Activated T-helper 2 cell treated with anti-CD3 and anti-CD28 coated beads, Interferon-gamma antibody, Interleukin-2, Interleukin-4, amounts not matched to agents 10 μg/mL and 5 μg/mL and 100 μg/mL, durations not matched to agents 14 hours and 24 hours and 36 hours (primary cell): ENCODE measurements at regions not wholly inside any gene's neighbourhood (a gene's known extent, or its start where the extent isn't known, plus 50 kb on each side); places are given as distances from the start of the nearest gene placed in this dataset.

Experiments used
- DNase-seq: peaks from one replicate; pipeline ENCODE4 v3.0.0; 2021; ENCODE audit warnings: low spot score
- H3K27ac Mint-ChIP-seq: one replicate; pipeline ENCODE4 v1.8.0; 2021; ENCODE audit warnings: mixed read lengths
- H3K27me3 Mint-ChIP-seq: one replicate; pipeline ENCODE4 v1.8.0; 2021; ENCODE audit warnings: low read depth, mixed read lengths
- H3K36me3 Mint-ChIP-seq: one replicate; pipeline ENCODE4 v1.8.0; 2021; ENCODE audit warnings: low read depth, mixed read lengths
- H3K4me1 Mint-ChIP-seq: one replicate; pipeline ENCODE4 v1.8.0; 2021; ENCODE audit warnings: low read depth, mixed read lengths
- H3K4me3 Mint-ChIP-seq: one replicate; pipeline ENCODE4 v1.8.0; 2021; ENCODE audit warnings: low read depth, mild to moderate bottlenecking, moderate library complexity, mixed read lengths
- H3K9me3 Mint-ChIP-seq: one replicate; pipeline ENCODE4 v1.8.0; 2021; ENCODE audit warnings: mixed read lengths
- intact Hi-C: fragments of 100-400 bp; cut with micrococcal nuclease; formaldehyde crosslinking; loops from one replicate; pipeline ENCODE4 v1.15.1; 2023

DNA sequence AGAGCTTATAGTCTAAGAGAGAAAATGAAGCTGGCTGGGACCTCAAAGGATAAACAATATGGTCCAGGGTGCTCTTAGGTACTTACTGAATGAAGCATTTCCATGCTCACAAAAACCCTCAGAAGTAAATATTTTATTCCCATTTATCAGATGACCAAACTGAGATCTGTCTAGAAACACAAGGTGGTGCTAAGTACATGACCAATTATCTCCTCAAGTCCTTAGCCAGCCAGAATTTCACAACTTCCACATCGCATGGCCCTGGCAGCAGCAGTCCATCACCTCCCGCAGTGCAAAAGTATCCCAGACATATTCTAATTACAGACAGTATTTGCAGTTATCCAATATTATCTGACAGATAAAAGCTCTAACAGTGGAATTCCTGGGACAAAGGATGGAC, 321.7 kb upstream of the PROX1 start:
- peaks cover 4% of the 10 kb centered on the region for H3K4me1 Mint-ChIP-seq
- no peaks in the 10 kb centered on the region for H3K9me3 Mint-ChIP-seq

DNA sequence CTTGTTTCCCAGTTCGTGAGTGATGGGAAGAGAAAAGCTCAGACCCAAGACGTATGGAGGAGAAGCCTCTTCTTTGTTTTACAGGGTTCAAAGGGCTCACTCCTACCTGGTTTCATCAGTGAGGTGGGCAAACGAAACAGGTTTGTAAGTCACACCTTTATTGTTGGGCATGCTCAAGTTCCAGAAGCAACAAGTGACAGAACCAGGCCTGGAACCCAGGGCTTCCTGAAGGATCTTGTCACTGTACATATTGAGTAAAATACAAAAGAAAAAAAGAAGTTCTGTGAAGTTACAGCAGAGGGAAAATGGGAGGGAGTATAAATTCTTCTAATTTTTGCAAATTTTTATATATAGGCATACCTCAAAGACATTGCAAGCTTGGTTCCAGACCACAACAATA, 320.9 kb upstream of the PROX1 start:
- Mint-ChIP-seq H3K4me3 (no peak overlapping the region), H3K27me3 (peaks cover 2% of the 10 kb centered on the region), H3K36me3 (no peaks in the 10 kb centered on the region), H3K9me3 (no peaks in the 10 kb centered on the region), H3K4me1 (no peaks in the 10 kb centered on the region), H3K27ac (no peak overlapping the region)
- intact Hi-C loops = no loop called here
- DNase-seq = no peak

More for the DNA sequence above, 321.7 kb upstream of the PROX1 start:
- intact Hi-C loops = no loop called here
- Mint-ChIP-seq H3K36me3 (no peaks in the 10 kb centered on the region), H3K27ac (no peak overlapping the region), H3K27me3 (peaks cover 2% of the 10 kb centered on the region), H3K4me3 (no peak overlapping the region)
- no peak for DNase-seq

DNA sequence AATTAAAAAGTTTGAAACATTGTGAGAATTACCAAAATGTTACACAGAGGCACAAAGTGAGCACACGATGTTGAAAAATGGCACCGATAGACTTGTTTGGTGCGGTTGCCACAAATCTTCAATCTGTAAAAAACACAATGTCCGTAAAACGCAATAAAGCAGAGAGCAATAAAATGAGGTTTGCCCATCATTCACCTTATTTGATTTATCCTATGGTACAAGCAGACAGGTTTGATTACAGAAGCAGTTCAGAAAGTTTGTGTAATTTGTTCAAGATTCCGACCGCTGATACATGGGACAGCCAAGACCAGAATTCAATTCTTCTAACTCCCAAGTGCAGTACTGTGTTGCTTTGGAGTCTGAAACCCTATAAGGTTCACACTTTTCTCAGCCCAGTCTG, 318.3 kb upstream of the PROX1 start:
- Mint-ChIP-seq H3K4me3 (no peak overlapping the region), H3K27ac (no peak overlapping the region), H3K9me3 (no peaks in the 10 kb centered on the region), H3K27me3 (no peaks in the 10 kb centered on the region), H3K36me3 (no peaks in the 10 kb centered on the region), H3K4me1 (no peaks in the 10 kb centered on the region)
- intact Hi-C loops = no loop called here
- no peak for DNase-seq

DNA sequence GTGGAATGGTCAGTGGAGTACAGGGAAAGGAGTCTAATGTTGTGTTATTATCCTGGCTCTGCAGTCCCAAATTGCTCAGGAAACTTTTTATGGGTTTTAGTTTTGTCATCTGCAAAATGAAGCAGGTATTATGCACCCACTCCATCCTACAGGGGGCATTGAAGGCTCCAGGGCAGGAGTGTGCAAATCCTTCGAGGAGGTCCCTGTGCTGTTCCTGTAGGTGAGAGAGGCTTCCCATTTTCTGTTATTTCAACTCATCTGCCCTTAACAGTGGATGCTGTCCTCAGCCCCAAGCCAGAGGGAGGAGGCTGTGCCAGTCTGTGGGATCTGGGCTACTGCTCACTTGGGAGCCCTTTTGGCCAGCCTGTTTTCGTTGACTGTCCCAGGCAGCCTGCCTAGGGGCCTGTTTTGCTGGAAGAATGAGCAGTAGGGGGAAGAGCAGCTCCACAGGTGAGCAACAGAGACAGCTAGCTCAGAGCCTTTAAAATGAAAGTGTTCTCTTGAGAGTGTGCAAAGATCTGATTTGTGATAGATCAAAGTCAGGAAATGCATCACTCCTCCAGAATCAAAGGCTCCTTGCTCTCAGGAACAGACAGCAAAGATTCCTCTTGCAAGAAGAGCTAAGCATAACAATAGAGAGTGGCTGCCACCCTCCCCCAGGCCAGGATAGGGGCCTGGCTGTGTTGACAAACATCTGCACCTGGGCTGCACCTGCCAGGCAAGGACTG, 317.6 kb upstream of the PROX1 start:
- Mint-ChIP-seq H3K9me3 (no peaks in the 10 kb centered on the region), H3K27ac (no peak overlapping the region), H3K4me3 (no peak overlapping the region), H3K4me1 (no peaks in the 10 kb centered on the region), H3K36me3 (no peaks in the 10 kb centered on the region), H3K27me3 (no peaks in the 10 kb centered on the region)
- DNase-seq = no peak
- intact Hi-C loops = no loop called here

DNA sequence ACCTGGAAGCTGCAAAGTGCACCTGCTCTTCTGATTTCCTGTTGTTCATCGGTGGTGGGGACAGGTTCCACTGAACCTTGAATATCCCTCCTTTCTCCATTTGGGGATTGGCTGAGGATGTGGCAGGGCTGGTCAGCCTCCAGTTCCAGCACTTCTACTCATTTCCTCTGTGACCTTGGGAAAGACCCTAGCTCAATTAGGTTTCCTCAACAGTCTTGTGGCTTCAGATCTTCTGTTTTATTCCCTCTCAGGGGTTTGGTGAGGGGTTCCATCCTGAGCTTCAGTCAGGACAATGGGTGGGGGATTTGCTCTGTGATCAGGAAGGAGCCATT, 317.1 kb upstream of the PROX1 start:
- Mint-ChIP-seq H3K4me3 (no peak overlapping the region), H3K9me3 (no peaks in the 10 kb centered on the region), H3K27me3 (no peaks in the 10 kb centered on the region), H3K4me1 (no peaks in the 10 kb centered on the region), H3K36me3 (no peaks in the 10 kb centered on the region), H3K27ac (no peak overlapping the region)
- DNase-seq = no peak
- intact Hi-C loops = no loop called here

DNA sequence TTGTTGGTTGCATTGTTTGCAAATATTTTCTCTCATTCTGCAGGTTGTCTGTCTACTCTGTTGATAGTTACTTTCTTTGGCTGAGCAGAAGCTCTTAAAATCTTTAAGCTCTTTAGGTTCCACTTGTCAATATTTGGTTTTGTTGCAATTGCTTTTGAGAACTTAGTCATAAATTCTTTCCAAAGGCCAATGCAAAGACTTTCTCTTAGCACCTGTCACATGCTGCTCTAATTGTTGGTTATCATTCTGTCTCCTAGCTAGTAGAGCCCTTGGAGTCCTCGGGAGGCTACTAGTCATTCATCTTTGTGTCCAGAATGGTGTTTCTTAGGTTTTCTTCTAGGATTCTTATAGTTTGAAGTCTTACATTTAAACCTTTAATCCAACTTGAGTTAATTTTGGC, 312.7 kb upstream of the PROX1 start:
- no peaks in the 10 kb centered on the region for H3K4me1 Mint-ChIP-seq
- no peaks in the 10 kb centered on the region for H3K27me3 Mint-ChIP-seq
- no peak for DNase-seq
- no peaks in the 10 kb centered on the region for H3K36me3 Mint-ChIP-seq
- intact Hi-C loops = no loop called here
- H3K27ac Mint-ChIP-seq = no peak overlapping the region
- no peaks in the 10 kb centered on the region for H3K9me3 Mint-ChIP-seq
- H3K4me3 Mint-ChIP-seq = no peak overlapping the region

DNA sequence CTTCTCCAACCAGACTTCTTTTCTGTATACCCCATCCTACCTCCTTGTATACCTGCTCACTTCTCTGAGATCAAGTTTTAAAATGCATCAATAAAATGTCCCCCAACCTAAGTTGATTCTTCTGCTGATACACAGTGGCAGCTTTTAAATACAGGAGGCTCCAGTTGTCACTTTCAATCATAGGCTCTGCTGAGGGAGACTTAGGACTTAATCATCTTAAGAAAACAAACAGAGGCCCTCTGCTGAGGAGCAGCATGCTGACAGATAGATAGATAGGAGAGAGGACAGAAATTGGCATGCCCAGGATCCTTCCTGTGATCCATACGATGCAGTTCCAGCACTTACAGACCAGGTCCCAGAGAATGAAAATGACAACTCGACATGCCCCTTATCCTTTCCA, 311.0 kb upstream of the PROX1 start:
- Mint-ChIP-seq H3K27ac (no peak overlapping the region), H3K9me3 (no peaks in the 10 kb centered on the region), H3K4me3 (no peak overlapping the region), H3K27me3 (no peaks in the 10 kb centered on the region), H3K36me3 (no peaks in the 10 kb centered on the region), H3K4me1 (no peaks in the 10 kb centered on the region)
- intact Hi-C loops = no loop called here
- DNase-seq = no peak

DNA sequence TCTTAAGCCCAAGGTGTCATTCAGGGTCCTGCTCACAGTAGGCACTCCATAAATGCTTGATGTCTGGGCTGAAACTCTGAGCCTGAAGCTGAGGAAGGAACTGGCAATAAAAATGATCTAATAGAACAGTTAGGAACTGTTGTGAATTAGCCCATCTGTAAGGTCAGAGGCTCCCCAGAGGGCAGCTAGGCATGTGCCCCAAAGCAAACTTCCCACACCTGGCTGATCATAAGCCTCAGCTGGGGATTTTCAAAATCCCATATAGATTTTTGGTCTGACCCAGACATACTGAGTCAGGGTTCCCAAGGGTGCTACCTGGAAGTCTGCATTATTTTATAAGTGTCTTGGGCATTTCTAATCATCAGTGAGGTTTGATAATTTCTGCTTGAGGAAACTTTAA, 309.4 kb upstream of the PROX1 start:
- DNase-seq = no peak
- intact Hi-C loops = no loop called here
- H3K36me3 Mint-ChIP-seq = no peaks in the 10 kb centered on the region
- no peaks in the 10 kb centered on the region for H3K4me1 Mint-ChIP-seq
- H3K27ac Mint-ChIP-seq = no peak overlapping the region
- no peaks in the 10 kb centered on the region for H3K9me3 Mint-ChIP-seq
- H3K4me3 Mint-ChIP-seq = no peak overlapping the region
- no peaks in the 10 kb centered on the region for H3K27me3 Mint-ChIP-seq

DNA sequence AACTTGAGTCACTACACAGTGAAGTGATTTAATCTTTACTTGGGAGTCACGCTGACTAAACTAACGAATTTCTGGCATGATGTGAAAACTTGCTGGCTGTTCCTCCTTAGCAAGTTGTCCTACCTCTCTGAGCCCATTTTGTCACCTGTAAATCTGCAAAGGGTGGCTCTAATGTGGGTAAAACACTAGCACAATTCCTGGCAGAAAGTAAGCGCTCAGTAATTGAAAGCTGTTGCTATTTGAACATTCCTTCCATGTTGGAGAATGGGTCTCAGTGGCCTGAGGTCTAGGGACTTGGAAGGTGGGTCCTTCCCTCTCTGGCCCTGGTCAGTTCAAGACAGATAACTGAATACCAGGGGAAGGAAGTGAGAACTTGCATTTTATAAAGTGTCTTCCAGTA, 309.0 kb upstream of the PROX1 start:
- Mint-ChIP-seq H3K27ac (no peak overlapping the region), H3K9me3 (no peaks in the 10 kb centered on the region), H3K27me3 (no peaks in the 10 kb centered on the region), H3K4me1 (no peaks in the 10 kb centered on the region), H3K4me3 (no peak overlapping the region), H3K36me3 (no peaks in the 10 kb centered on the region)
- no peak for DNase-seq
- intact Hi-C loops = no loop called here

DNA sequence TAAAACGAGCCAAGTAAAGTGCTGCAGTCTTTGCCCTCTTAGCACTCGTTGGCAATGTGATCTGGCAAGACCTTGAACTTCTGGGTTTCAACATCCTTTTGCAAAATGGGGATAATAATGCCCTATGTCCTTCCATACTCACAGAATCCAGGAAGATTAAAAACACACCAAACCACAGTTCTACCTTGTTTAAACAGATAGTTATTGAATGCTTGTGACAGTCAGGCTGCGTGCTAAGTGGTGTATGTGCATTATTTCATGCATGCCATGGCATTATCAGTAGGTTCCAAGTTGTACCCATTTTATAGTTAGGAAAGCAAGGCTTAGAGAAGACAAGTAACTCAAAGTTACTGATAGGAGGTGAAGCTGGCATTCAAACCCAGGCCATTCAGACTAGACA, 308.6 kb upstream of the PROX1 start:
- no peaks in the 10 kb centered on the region for H3K9me3 Mint-ChIP-seq
- H3K36me3 Mint-ChIP-seq = no peaks in the 10 kb centered on the region
- DNase-seq = no peak
- H3K27ac Mint-ChIP-seq = no peak overlapping the region
- no peak overlapping the region for H3K4me3 Mint-ChIP-seq
- no peaks in the 10 kb centered on the region for H3K4me1 Mint-ChIP-seq
- intact Hi-C loops = no loop called here
- no peaks in the 10 kb centered on the region for H3K27me3 Mint-ChIP-seq

DNA sequence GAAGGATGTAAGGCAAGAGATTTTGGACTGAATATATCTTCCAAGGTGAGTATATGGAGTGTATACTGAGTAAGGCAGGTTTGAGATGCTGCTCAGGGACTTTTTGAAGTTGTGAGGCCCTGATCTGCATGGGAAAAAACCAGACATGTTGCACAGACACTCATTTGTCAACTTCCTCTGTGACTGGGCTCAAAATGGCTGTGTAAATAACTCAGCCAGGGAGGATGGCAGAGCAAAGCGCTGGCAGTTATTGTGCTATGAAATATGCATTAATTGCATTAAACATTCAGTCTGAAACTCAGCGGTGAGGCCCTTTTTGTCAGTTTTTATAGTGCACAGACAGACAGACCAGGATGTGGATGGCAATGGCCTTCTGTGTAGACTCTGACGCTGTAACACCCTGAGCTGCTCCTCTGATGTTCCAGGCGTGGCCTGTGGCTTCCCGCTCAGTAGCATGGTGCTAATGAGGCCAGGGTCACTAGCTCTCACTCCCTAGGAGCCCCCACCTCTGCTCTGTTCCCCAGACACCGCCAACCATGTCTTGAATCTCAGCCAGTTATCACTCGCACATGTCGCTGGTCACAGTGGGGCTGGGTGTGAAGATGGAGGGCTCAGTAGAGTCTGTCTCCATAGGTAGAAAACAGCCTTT, 307.0 kb upstream of the PROX1 start:
- no peak overlapping the region for H3K4me3 Mint-ChIP-seq

DNA sequence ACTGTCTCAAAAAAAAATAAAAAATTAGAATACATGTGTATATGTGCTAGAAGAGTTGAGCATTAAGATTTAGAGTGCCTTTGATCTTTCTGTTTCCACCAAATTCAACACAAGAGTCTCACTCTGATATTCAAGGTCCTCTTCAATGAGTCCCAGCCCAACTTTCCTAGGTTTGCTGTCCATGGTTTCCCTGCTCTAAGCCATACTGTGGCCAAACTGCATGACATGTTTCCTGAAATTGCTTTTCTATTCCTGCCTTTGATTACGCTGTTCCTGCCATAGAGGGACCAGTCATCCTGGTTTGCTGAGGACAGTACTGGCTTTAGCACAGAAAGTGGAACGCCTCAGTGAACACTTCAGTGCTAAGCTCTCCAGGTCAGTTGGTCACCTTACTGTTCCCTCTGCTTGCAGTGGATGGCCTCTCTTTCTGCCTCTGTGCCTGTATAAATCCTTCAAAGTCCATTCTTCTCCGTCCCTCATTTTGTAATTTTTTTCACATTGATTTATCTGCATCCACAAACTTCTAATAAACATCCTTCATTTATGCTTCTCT, 305.9 kb upstream of the PROX1 start:
- intact Hi-C loops = no loop called here
- H3K27ac Mint-ChIP-seq = no peak overlapping the region
- H3K27me3 Mint-ChIP-seq = no peaks in the 10 kb centered on the region
- no peaks in the 10 kb centered on the region for H3K36me3 Mint-ChIP-seq
- no peaks in the 10 kb centered on the region for H3K9me3 Mint-ChIP-seq
- no peak overlapping the region for H3K4me3 Mint-ChIP-seq
- no peaks in the 10 kb centered on the region for H3K4me1 Mint-ChIP-seq
- no peak for DNase-seq

More for the DNA sequence above, 307.0 kb upstream of the PROX1 start:
- Mint-ChIP-seq H3K4me1 (no peaks in the 10 kb centered on the region), H3K36me3 (no peaks in the 10 kb centered on the region), H3K27ac (no peak overlapping the region), H3K9me3 (no peaks in the 10 kb centered on the region), H3K27me3 (no peaks in the 10 kb centered on the region)
- DNase-seq = no peak
- intact Hi-C loops = no loop called here

DNA sequence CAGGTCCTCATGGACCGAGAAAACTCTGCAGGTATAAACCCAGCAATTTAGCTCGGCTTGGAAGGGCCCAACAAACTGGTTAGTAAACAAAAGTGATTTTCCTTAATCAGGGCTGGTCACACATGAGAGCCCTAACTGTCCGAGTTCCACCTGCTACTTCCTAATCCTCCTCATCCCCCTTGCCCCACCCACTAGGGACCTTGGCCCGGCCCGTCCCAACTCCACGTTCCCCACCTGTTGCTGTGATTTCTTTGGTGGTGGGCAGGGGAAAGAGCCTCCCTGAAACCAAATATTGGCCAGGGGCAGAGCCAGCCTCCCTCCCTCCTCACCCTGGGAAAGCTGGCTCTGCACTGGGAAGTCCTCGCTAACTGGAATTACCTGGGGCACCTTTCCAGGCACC, 304.2 kb upstream of the PROX1 start:
- no peaks in the 10 kb centered on the region for H3K4me1 Mint-ChIP-seq
- H3K27me3 Mint-ChIP-seq = no peaks in the 10 kb centered on the region
- H3K27ac Mint-ChIP-seq = no peak overlapping the region
- H3K4me3 Mint-ChIP-seq = no peak overlapping the region
- H3K36me3 Mint-ChIP-seq = no peaks in the 10 kb centered on the region
- no peaks in the 10 kb centered on the region for H3K9me3 Mint-ChIP-seq
- intact Hi-C loops = no loop called here
- no peak for DNase-seq
